ENCODE measurements at regions not wholly inside any gene's neighbourhood (a gene's known extent, or its start where the extent isn't known, plus 50 kb on each side); places are given as distances from the start of the nearest gene placed in this dataset.

DNA sequence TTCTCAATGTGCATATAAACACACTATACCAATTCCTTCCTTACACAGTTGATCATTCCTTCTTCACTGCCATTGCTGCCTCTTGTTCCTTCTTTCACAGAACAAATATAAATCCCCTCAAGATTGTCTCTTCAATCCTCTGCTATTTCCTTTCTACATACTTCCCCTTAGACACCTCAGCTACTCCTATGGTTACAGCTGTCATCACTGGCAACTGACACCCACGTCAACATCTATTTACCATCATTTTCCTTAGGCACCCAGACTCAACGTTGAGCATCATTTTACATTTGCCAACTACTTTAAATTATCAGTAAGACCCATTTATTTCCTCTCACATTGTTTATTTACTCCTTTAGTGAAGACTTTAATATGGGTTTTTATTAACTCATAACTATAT lies 488.8 kb upstream of the FSHR start:
- intact Hi-C loops (cut with DNase I; ENCODE audit: low total_unique reads): no loop called here
- WGBS, 2 donors (ENCODE audit: low coverage in 1 of 2): 48 to 58% methylated on average over 2 of the region's 2 CpGs
- H3K4me1 ChIP-seq: no peaks in the 10 kb centered on the region
- H3K4me3 ChIP-seq: no peak overlapping the region
- H3K9me3 ChIP-seq: peaks cover 0 to 3% of the 10 kb centered on the region in 2 donors
- no peaks in the 10 kb centered on the region for H3K27me3 ChIP-seq
- in situ Hi-C loops (cut with MboI; ENCODE audit: low pct_ligation_motif_present in 1 of 4, low pct_unique_long_range_greater_than_20kb in 1 of 4, low sequenced_read_pairs in 3 of 4): no loop called here
- TF ChIP-seq, protein P1, sequence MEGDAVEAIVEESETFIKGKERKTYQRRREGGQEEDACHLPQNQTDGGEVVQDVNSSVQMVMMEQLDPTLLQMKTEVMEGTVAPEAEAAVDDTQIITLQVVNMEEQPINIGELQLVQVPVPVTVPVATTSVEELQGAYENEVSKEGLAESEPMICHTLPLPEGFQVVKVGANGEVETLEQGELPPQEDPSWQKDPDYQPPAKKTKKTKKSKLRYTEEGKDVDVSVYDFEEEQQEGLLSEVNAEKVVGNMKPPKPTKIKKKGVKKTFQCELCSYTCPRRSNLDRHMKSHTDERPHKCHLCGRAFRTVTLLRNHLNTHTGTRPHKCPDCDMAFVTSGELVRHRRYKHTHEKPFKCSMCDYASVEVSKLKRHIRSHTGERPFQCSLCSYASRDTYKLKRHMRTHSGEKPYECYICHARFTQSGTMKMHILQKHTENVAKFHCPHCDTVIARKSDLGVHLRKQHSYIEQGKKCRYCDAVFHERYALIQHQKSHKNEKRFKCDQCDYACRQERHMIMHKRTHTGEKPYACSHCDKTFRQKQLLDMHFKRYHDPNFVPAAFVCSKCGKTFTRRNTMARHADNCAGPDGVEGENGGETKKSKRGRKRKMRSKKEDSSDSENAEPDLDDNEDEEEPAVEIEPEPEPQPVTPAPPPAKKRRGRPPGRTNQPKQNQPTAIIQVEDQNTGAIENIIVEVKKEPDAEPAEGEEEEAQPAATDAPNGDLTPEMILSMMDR (IDR thresholded peaks at IDR 0.05): no peak
- TF ChIP-seq POLR2AphosphoS5 (IDR thresholded peaks at IDR 0.05) (no peak), EP300 (IDR thresholded peaks at IDR 0.05; ENCODE audit: low read depth) (no peak), POLR2A (IDR thresholded peaks at IDR 0.05) (no peak)
- DNase-seq: no peak
- H3K36me3 ChIP-seq: no peaks in the 10 kb centered on the region
- no peak overlapping the region for H3K27ac ChIP-seq

DNA sequence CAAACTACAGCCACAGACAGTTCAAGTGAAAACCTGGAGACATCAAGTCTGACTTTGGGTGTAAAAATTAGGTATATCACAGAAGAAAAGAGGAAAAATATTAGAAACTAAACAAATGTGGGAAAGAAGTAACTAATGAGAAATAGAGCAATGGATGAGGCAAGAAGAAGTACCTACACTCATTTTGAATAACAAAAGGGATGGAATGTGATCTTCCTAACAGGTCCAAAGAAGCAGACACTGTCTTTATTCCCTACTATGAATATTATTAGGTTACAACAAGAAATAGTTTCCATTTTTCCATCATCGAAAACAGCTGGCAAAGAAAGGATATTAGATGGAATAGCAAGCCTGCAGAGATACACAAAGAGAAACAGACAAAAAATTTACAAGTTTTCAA lies 486.3 kb upstream of the FSHR start:
- 38 to 62% methylated on average over 1 of the region's 1 CpG for WGBS, 2 donors (ENCODE audit: low coverage in 1 of 2)
- in situ Hi-C loops (cut with MboI; ENCODE audit: low pct_ligation_motif_present in 1 of 4, low pct_unique_long_range_greater_than_20kb in 1 of 4, low sequenced_read_pairs in 3 of 4): no loop called here
- TF ChIP-seq POLR2AphosphoS5 (IDR thresholded peaks at IDR 0.05) (no peak), EP300 (IDR thresholded peaks at IDR 0.05; ENCODE audit: low read depth) (no peak), POLR2A (IDR thresholded peaks at IDR 0.05) (no peak)
- TF ChIP-seq, protein P1 (IDR thresholded peaks at IDR 0.05): no peak
- intact Hi-C loops (cut with DNase I; ENCODE audit: low total_unique reads): no loop called here
- Histone ChIP-seq H3K4me3 (no peak overlapping the region), H3K27me3 (no peaks in the 10 kb centered on the region), H3K36me3 (no peaks in the 10 kb centered on the region), H3K27ac (no peak overlapping the region), H3K9me3 (no peaks in the 10 kb centered on the region), H3K4me1 (no peaks in the 10 kb centered on the region)
- DNase-seq: no peak

DNA sequence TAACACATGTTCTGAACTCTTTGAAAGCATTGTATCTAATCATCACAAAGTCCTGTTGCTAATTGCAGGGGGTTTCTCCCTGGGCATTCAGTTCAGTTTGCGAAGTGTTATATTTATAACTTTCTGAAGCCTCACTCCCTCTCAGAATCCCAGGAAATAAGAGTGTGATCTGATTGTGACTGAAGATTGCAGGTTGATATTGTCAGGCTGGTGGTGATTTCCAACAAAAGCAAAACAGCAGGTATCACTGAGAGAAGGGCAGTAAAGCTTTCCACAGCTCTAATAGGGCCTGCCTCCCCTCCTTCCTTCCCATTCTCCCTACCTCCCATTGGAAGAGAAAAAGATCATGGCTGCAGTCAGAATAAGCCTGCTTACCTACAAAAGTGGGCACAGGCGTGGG lies 466.7 kb upstream of the FSHR start:
- TF ChIP-seq POLR2A (IDR thresholded peaks at IDR 0.05) (no peak), EP300 (IDR thresholded peaks at IDR 0.05; ENCODE audit: low read depth) (no peak), POLR2AphosphoS5 (IDR thresholded peaks at IDR 0.05) (no peak)
- TF ChIP-seq, protein P1 (IDR thresholded peaks at IDR 0.05): no peak
- Histone ChIP-seq H3K36me3 (no peaks in the 10 kb centered on the region), H3K4me1 (no peaks in the 10 kb centered on the region), H3K27me3 (no peaks in the 10 kb centered on the region), H3K9me3 (no peaks in the 10 kb centered on the region), H3K27ac (no peak overlapping the region), H3K4me3 (no peak overlapping the region)
- WGBS, 2 donors (ENCODE audit: low coverage in 1 of 2): 69 to 90% methylated on average over 2 of the region's 2 CpGs
- intact Hi-C loops (cut with DNase I; ENCODE audit: low total_unique reads) (no loop called here), in situ Hi-C loops (cut with MboI; ENCODE audit: low pct_ligation_motif_present in 1 of 4, low pct_unique_long_range_greater_than_20kb in 1 of 4, low sequenced_read_pairs in 3 of 4) (no loop called here)
- no peak for DNase-seq

DNA sequence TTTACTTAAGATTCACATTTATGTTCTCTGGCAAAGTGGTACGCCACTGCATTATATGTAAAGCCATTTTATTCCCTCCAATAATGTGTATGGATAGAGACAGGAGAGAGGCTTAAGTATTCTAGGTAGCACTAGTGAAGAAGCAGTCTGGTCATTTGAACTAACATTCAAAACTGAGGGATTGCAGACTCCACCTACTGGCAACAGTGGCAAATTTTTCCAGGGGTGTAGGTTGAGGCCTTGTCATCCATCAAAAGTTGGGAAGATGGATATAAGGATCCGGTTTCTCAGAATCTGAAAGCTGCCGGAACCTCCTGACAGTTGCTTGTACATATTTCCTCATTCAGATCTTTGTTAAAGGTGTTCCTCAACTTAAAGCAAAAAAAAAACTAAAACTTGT lies 465.5 kb upstream of the FSHR start:
- TF ChIP-seq POLR2AphosphoS5 (IDR thresholded peaks at IDR 0.05): no peak
- no peak for TF ChIP-seq EP300 (IDR thresholded peaks at IDR 0.05; ENCODE audit: low read depth)
- no peak for TF ChIP-seq POLR2A (IDR thresholded peaks at IDR 0.05)
- TF ChIP-seq, protein P1 (IDR thresholded peaks at IDR 0.05): no peak
- WGBS, 2 donors (ENCODE audit: low coverage in 1 of 2): 91 to 92% methylated on average over 3 of the region's 3 CpGs
- H3K27me3 ChIP-seq: no peaks in the 10 kb centered on the region
- H3K4me3 ChIP-seq: no peak overlapping the region
- H3K9me3 ChIP-seq: no peaks in the 10 kb centered on the region
- intact Hi-C loops (cut with DNase I; ENCODE audit: low total_unique reads): no loop called here
- H3K36me3 ChIP-seq: no peaks in the 10 kb centered on the region
- no peak overlapping the region for H3K27ac ChIP-seq
- no peaks in the 10 kb centered on the region for H3K4me1 ChIP-seq
- in situ Hi-C loops (cut with MboI; ENCODE audit: low pct_ligation_motif_present in 1 of 4, low pct_unique_long_range_greater_than_20kb in 1 of 4, low sequenced_read_pairs in 3 of 4): no loop called here
- DNase-seq: no peak

Data from transverse colon (tissue), 4 donors.